IPS-NIHi7 (cell line): ENCODE measurements at regions not wholly inside any gene's neighbourhood (a gene's known extent, or its start where the extent isn't known, plus 50 kb on each side); places are given as distances from the start of the nearest gene placed in this dataset.

Experiments used
- DNase-seq: peaks from one replicate; pipeline ENCODE4 v3.0.0; 2012; ENCODE audit warnings: mixed read lengths; ENCODE audit errors: extremely low spot score

DNA sequence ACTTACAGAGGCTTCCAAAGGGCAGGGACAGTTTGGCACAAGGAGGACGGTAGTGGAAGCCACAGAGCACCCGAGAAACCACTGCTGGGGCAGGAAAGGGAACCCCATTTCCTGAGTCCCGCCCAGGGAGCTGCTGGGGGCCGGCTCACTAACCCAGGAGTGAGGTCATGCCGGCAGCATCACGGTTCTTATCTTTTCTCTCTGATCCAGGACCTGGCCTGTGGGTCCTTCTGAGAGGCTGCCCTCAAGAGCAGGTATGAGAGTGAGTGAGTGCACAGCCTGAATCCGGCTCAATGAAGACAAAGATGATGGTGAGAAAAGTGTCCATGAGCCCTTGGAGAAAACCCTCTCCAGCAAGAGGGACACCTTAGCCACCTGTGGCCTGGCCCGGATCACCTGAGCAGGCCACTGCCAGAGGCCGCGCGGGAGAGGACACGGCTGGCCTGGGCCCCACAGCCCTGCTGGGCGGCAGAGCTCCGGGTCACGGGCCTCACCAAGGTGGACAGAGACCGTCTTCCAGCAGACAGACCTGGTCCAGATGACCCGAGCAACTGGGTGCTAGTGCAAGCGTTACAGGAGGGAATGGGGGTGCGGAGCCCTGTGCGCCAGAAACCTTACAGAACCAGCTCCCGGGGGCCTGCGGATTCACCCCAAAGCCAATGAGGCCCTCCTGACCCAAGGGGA lies 94.9 kb downstream of the RIPK4 start:
- no peak for DNase-seq

- DNase-seq, result no peak
Observed at GRCh38 chr21:41671212-41671762, 95.6 kb downstream of the RIPK4 start.

DNA sequence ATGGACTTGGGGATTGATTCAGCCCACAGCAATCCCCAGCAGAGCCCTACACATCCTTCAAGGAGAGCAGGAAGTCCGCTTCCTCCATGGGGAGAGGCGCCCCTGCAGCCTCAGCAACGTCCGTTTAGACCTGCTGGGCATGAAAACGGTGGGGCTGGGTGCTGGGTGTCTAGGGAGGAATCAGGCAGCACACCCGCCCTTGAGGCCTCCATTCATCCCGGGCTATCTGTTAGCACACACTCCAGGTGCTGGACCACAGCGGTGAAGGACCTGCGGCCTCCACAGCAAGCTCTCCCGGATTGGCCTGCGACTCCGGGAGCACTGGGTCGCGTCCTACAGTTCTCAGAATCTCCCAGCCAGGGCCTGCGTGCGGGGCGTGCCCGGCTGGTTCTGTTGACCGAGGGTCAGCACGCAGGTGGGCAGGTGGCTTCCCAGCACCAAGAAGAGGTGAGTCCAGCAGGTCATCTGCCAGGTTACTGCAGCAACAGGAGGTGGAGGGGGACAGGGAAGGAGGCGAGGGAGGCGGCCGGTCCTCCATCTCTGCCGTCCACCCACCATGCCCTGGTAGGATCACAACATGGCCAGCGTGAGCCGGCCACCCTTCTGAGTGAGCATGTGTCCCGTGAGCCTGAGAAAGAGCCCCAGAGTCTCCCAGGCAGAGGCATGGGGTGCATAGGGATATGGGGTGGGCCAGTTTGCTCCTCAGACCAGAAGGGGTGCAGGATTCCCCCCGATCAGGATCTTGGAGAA lies 96.6 kb downstream of the RIPK4 start:
- no peak for DNase-seq

- DNase-seq, result no peak
Observed at GRCh38 chr21:41669533-41669830, 97.4 kb downstream of the RIPK4 start.

DNA sequence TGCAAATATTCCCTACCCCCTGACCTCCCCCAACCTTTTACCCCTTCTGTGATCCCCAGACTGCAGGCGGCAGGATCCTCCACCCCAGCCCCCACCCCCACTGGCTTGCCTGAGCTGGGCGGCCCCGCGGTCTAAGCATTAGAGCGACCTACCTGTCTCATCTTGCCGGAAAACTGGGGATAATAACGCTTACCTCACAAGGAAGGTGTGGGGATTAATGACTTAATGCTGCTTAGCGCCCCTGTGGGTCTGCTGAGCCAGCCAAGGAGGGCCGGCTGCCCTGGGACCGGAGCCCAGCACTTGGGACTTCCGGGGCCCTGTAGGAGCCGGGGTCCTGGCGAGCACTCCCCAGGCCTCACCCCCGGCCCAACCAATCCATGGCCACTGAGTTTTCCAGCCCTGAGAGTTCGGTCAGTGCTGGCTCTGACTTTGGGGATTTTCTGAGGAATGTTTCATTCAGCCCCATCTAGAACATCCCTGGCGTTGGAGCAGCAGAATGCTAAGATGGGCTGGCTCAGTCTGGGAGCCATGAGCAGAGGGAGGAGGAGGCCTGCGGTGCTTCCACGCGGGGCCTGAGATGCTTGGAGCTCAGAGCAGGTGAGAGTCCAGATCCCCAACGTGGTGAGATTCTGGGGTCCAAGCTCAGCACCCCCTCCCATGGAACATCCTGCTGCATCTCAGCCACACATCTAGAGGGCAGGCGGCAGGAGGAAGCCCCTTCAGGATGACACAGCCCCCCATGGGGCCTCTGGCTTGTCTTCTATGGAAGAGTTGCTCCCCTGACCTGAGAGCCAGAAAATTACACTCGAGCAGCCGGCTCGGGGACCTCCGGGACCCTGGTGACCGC lies 97.9 kb downstream of the RIPK4 start:
- no peak for DNase-seq

GRCh38 chr21:41668051-41668541 lies 98.8 kb downstream of the RIPK4 start:
- DNase-seq, result no peak

GRCh38 chr21:41667136-41667535 lies 99.7 kb downstream of the RIPK4 start:
- no peak for DNase-seq

DNA sequence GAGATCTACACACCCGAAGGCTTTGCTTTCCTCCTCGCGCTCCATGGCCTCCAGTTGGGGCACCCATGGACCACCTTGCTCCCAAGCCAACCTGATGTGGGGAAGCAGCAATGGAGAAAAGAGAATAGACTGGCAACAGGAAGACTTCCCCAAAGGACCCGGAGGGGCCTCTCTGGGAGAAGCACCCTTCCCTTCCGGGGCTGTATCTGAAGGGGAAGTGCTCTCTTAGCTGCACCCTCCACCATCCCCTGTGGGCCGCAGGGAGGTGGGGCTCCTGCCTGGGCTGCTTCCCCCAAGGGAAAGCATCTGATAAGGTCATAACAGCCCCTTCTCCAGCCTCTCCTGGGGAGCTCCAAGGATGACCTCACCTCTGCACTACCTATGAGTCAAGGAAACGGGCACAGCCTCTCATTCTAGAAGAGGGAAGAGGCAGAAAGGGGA lies 100.2 kb downstream of the RIPK4 start:
- no peak for DNase-seq

- no peak for DNase-seq
Observed at GRCh38 chr21:41665766-41666595, 100.9 kb downstream of the RIPK4 start.

- no peak for DNase-seq
Observed at GRCh38 chr21:41664881-41665765, 101.7 kb downstream of the RIPK4 start.

GRCh38 chr21:41663805-41664788 lies 102.8 kb downstream of the RIPK4 start:
- DNase-seq, result no peak

DNA sequence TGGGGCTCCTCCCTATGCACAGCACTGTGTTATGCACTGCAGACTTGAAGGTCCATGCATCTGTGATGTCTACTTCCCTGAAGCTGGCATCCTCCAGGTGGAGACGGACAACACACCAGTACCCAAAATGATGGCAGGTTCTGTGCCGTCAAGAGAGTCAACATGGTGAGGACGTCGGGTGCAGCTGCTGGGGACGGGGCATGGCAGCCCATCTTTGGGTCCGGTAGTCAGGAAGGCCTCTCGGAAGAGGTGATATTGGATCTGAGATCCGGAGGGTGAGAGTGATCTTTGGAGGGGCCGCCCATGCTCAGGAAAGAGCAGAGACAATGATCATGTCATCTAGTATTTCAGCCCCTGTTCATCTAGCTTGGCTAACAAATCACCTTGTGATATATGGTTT lies 104.1 kb downstream of the RIPK4 start:
- DNase-seq, result no peak

- no peak for DNase-seq
Observed at GRCh38 chr21:41662161-41662560, 104.7 kb downstream of the RIPK4 start.

GRCh38 chr21:41660748-41661147 lies 106.1 kb downstream of the RIPK4 start:
- DNase-seq, result no peak

DNA sequence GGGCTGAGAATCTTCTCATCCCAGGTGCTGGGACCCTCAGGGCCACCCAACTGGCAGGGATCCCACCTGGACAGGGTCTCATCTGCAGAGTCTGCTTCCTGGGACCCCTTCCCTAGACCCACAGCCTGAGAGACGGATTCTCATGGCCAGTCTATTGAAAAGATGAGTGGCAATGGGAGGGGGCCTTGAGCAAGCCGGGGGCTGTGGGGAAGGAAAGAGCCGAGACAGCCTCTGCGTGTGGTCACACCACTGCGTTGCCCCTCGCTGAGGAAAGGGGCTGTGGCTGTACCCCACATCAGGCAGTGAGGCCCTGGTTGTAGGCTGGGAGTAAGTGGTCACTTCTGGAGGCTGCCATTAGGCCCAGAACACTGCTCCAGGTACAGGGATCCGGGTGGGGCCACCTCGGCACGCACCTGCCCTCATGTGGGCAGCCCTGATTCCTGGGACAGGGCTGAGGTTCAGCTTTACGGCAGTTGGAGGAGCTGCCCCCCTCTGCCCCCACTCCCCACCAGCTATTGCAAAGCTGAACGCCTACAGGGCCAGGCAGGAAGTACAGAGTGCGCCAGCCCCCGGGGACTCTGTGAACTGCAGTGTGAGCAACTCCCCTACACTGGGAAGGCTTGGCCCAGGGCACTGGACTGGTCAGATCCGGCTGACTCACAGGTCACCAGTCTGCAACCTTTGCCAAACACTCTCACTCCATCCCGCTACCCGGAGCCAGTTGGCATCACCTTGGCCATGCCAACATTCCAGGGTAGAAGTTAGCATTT lies 106.9 kb downstream of the RIPK4 start:
- no peak for DNase-seq

DNA sequence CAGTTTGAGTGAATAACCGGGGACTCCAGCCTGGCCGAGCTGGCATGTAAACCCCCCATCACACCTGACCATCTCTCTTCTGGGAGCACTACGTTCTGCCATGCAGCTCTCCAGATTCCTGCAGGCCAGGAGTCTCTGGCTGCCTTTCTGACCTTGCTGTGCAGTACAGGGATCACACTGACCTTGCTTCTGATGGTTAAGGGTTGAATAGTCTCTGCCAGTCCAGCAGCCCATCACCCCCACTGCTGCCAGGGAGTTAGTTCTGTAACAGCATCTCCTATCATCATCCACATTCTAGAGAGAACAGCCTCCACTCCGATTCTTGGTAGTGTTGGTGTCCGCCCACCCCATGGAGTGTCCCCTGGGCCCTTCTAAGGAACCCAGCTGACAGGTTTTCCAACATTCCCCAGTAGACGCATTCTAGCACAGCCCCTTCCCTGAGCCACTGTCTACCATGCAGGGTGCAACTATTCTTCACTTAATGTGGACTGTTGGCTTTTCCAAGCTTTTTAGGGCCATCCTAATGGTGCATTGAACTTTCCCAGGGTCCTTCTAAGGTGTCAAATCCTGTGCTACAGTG lies 109.8 kb downstream of the RIPK4 start:
- no peak for DNase-seq

DNA sequence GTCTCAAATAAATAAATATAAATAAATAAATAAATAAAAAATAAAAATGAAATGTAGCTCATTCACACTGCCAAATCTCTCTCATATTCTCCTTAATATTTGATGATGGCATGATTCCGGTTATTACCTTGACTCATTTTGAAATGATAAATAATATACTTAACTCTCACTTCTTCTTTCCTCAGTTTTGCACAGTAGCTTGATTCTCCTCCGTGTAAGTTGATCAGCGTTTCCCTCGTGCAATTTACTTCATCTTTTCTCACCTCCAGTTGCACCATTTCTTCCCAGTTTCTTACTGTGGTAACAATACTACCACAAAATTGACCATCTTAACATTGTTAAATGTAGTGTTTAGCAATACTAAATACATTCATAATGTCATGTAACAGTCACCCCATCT lies 111.6 kb downstream of the RIPK4 start:
- DNase-seq, result no peak

DNA sequence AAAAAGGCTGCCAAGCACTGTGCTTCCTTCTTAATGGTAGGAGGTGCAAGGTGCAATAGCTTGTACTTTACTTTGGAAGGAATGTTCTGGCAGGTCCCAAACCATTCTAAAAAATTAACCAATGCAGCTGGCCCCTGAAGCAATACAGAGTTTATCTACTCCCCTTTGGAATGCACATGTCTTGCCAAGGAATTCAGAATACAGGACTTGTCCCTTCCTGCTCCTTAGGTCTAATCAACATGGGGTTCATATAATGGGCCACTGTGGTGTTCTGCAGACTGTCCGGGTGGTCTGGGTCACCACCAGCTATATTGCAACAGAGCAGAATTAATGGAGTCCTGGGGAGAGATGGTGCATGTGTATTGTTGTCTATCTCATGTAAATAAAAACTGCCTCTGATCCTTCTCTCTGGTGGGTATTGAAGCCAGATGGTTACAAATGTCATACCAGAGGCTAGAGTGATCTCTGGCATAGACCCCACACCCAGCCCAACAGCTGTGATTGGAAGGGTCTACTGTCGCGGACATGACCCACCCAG lies 112.8 kb downstream of the RIPK4 start:
- no peak for DNase-seq
